Erythroblast (primary cell): ENCODE measurements at regions not wholly inside any gene's neighbourhood (a gene's known extent, or its start where the extent isn't known, plus 50 kb on each side); places are given as distances from the start of the nearest gene placed in this dataset.

Experiments used
- GATA1 ChIP-seq: IDR thresholded peaks from 2 replicates; pipeline ENCODE4 v1.6.1; 2011; ENCODE audit warnings: low read depth, mild to moderate bottlenecking, control low read depth, low read length, moderate library complexity
- POLR2A ChIP-seq: IDR thresholded peaks from 2 replicates; pipeline ENCODE4 v1.6.1; 2011; ENCODE audit warnings: mild to moderate bottlenecking, low read length

GRCh38 chr6:131419702-131420101 lies 153.3 kb upstream of the ARG1 start:
- TF ChIP-seq POLR2A (no peak), GATA1 (no peak)
